ENCODE measurements at regions not wholly inside any gene's neighbourhood (a gene's known extent, or its start where the extent isn't known, plus 50 kb on each side); places are given as distances from the start of the nearest gene placed in this dataset.

DNA sequence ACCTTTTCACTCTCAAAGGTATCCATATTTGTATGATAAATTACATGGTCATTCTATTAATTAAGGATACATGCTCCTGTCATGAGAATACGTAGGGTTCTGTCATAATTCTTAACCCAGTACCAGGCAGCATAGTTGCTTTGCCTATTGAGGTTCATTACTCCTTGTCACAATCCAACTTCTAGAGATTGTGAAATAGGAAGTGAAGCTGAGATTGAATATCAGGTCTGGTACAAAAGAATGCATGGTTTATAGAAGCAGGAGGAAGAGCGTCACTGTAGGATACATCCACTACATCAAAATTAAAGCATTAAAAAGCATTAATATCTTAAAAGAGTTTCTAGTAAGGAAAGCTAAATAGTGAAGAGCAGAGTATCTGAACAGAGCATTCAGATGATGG lies 647.0 kb downstream of the IQCM start:
- intact Hi-C loops (cut with DNase I; ENCODE audit: low total_unique reads): no loop called here
- H3K27me3 ChIP-seq: no peaks in the 10 kb centered on the region
- no peaks in the 10 kb centered on the region for H3K9me3 ChIP-seq
- H3K4me3 ChIP-seq: no peak overlapping the region
- no peaks in the 10 kb centered on the region for H3K4me1 ChIP-seq
- no peak for DNase-seq
- no peaks in the 10 kb centered on the region for H3K36me3 ChIP-seq
- TF ChIP-seq CTCF (IDR thresholded peaks at IDR 0.05): no peak
- no peak overlapping the region for H3K27ac ChIP-seq

DNA sequence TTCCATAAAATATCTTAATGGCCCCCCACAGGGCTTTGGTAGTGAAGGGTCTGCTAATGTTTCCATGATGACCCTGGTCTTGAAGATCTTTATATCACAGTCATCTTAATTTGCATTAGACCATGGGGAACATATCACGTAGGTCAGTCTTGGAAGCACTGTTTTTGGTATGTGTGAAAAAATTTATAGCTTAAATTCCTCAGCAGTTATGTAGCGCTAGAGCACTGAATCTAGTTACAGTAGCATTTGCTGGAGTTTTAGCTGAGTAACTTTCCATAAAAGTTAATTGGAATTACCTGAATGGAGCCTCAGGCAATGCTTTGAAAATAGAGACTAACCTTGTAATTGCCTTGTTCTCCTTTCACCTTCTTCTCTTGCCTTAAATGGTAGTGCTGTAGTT lies 648.8 kb downstream of the IQCM start:
- DNase-seq: no peak
- no peaks in the 10 kb centered on the region for H3K9me3 ChIP-seq
- no peak overlapping the region for H3K4me3 ChIP-seq
- no peaks in the 10 kb centered on the region for H3K36me3 ChIP-seq
- no peaks in the 10 kb centered on the region for H3K27me3 ChIP-seq
- TF ChIP-seq CTCF (IDR thresholded peaks at IDR 0.05): no peak
- no peaks in the 10 kb centered on the region for H3K4me1 ChIP-seq
- intact Hi-C loops (cut with DNase I; ENCODE audit: low total_unique reads): no loop called here
- no peak overlapping the region for H3K27ac ChIP-seq

DNA sequence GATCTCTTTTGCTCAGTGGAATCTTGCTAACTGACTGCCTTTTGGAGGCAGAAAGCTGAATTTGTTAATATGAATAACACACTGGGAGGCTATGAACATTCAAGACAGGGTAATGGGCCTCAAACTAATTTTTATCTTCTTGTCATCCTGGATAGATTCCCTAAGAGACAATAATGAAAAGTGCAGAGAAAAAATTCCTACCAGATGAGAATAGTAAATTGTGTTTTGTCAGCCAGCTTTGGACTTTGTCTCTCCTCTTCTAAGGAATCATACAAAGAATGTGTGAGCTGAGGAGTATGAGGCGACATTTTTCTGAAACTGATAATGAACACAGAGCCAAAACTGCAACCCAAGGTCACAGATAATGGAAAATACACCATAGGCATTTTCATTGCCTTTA lies 649.3 kb downstream of the IQCM start:
- Histone ChIP-seq H3K27ac (no peak overlapping the region), H3K9me3 (no peaks in the 10 kb centered on the region), H3K4me3 (no peak overlapping the region), H3K27me3 (no peaks in the 10 kb centered on the region), H3K36me3 (no peaks in the 10 kb centered on the region), H3K4me1 (peaks cover 0 to under 1% (median 0%) of the 10 kb centered on the region in 4 donors)
- TF ChIP-seq CTCF (IDR thresholded peaks at IDR 0.05): no peak
- DNase-seq: no peak
- intact Hi-C loops (cut with DNase I; ENCODE audit: low total_unique reads): no loop called here

DNA sequence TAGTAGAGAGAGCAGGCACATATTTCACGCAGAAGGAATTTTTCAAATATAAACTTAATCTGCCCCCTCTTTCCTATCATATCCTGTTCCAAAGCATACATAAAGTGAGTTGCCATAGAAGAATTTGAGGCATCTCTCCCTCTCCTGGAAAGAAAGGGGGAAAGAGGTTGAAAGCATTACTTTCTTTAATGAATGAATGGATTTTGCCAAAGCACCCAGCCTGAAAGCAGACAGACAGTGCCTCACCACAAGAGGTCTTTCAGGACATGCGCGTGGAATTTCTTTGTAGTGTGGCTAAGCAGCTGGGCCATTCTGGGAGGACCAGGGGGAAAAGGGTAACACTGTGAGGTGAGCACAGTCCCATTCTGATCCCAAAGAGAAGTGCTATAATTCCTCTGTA lies 651.4 kb downstream of the IQCM start:
- H3K27ac ChIP-seq: no peak overlapping the region
- no peak for TF ChIP-seq CTCF (IDR thresholded peaks at IDR 0.05)
- no peak for DNase-seq
- H3K9me3 ChIP-seq: no peaks in the 10 kb centered on the region
- peaks cover 0 to 7% (median 2%) of the 10 kb centered on the region in 4 donors for H3K4me1 ChIP-seq
- H3K36me3 ChIP-seq: no peaks in the 10 kb centered on the region
- no peaks in the 10 kb centered on the region for H3K27me3 ChIP-seq
- no peak overlapping the region for H3K4me3 ChIP-seq
- intact Hi-C loops (cut with DNase I; ENCODE audit: low total_unique reads): no loop called here

- no peak overlapping the region for H3K27ac ChIP-seq
- no peaks in the 10 kb centered on the region for H3K27me3 ChIP-seq
- no peak overlapping the region for H3K4me3 ChIP-seq
- no peaks in the 10 kb centered on the region for H3K36me3 ChIP-seq
- TF ChIP-seq CTCF (IDR thresholded peaks at IDR 0.05): no peak
- H3K9me3 ChIP-seq: no peaks in the 10 kb centered on the region
- intact Hi-C loops (cut with DNase I; ENCODE audit: low total_unique reads): no loop called here
- no peak for DNase-seq
- peaks cover 0 to 7% (median 2%) of the 10 kb centered on the region in 4 donors for H3K4me1 ChIP-seq
Observed at GRCh38 chr4:149161247-149161646, 654.4 kb downstream of the IQCM start.

DNA sequence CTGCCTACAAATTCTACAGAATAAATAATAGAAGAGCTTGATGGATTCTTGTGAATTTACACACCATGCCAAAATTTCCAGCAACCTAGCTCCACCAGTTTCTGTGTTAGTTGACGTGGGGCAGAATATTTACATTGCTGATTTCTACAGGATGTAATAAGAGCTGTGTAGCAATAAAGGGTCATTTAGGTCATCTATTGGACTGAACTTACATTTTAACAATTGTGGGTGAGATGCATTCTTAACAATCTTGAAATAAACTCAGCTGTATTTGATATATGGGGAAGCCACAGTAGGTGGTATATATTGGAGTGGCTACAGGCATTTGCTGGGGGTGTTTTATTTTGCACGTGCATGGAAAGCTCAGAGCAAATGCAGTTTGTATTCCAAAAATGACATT lies 655.3 kb downstream of the IQCM start:
- Histone ChIP-seq H3K4me1 (peaks cover 0 to 7% (median 2%) of the 10 kb centered on the region in 4 donors), H3K27ac (no peak overlapping the region), H3K4me3 (no peak overlapping the region), H3K36me3 (no peaks in the 10 kb centered on the region), H3K27me3 (no peaks in the 10 kb centered on the region), H3K9me3 (no peaks in the 10 kb centered on the region)
- no peak for DNase-seq
- intact Hi-C loops (cut with DNase I; ENCODE audit: low total_unique reads): no loop called here
- TF ChIP-seq CTCF (IDR thresholded peaks at IDR 0.05): no peak

Data from tibial artery (tissue), 4 donors.